ENCODE measurements at regions not wholly inside any gene's neighbourhood (a gene's known extent, or its start where the extent isn't known, plus 50 kb on each side); places are given as distances from the start of the nearest gene placed in this dataset.

GRCh38 chr4:104235967-104236366, 258.7 kb downstream of the CXXC4 start:
- FAIRE-seq = no peak
- Histone ChIP-seq H3K79me2 (ENCODE audit: control insufficient read depth, insufficient read depth, low read length) (no peaks in the 10 kb centered on the region), H3K9me1 (ENCODE audit: control insufficient read depth, insufficient read depth, low read length) (no peaks in the 10 kb centered on the region), H3K9ac (ENCODE audit: insufficient read depth in 1 of 2, low read depth in 2 of 2, low read length in 2 of 2) (no peak overlapping the region), H3K4me3 (no peak overlapping the region), H3K27ac (ENCODE audit: extremely low read depth, low read depth, low read length) (no peak overlapping the region), H2AFZ (ENCODE audit: low read depth, low read length) (no peak overlapping the region), H3K27me3 (ENCODE audit: control insufficient read depth in 2 of 2, insufficient read depth in 2 of 2, low read length in 2 of 2) (no peaks in the 10 kb centered on the region), H3K9me3 (replicated peaks; ENCODE audit: control insufficient read depth, insufficient read depth, low read depth, low read length) (no peaks in the 10 kb centered on the region), H3K36me3 (ENCODE audit: control insufficient read depth, insufficient read depth, low read length) (no peaks in the 10 kb centered on the region), H3K4me1 (replicated peaks in 1 of 2; ENCODE audit: control insufficient read depth in 2 of 2, insufficient read depth in 2 of 2, low read length in 2 of 2) (no peaks in the 10 kb centered on the region), H3K4me2 (ENCODE audit: insufficient read depth, low read length) (no peak overlapping the region), H4K20me1 (replicated peaks; ENCODE audit: control insufficient read depth, insufficient read depth, low read length) (no peaks in the 10 kb centered on the region)
- BruUV-seq (replicated peaks) = no TSS peak
- in situ Hi-C loops (cut with MboI) (no loop called here), intact Hi-C loops (cut with micrococcal nuclease) (no loop called here)
- CTCF ChIA-PET (ENCODE audit: low intra/inter-chr PET ratio) = no interaction called here
- no peak for ATAC-seq
- no peak for DNase-seq (ENCODE audit: extremely low read depth in 1 of 4, low spot score in 3 of 4)
- 0% methylated on average over 4 of the region's 4 CpGs for WGBS (ENCODE audit: insufficient coverage, low coverage, missing lambda C conversion rate)
- POLR2A ChIA-PET = no interaction called here
- TF ChIP-seq, protein P1, sequence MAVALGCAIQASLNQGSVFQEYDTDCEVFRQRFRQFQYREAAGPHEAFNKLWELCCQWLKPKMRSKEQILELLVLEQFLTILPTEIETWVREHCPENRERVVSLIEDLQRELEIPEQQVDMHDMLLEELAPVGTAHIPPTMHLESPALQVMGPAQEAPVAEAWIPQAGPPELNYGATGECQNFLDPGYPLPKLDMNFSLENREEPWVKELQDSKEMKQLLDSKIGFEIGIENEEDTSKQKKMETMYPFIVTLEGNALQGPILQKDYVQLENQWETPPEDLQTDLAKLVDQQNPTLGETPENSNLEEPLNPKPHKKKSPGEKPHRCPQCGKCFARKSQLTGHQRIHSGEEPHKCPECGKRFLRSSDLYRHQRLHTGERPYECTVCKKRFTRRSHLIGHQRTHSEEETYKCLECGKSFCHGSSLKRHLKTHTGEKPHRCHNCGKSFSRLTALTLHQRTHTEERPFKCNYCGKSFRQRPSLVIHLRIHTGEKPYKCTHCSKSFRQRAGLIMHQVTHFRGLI (CRISPR knock-in tag; IDR thresholded peaks at IDR 0.05) = no peak
- TF ChIP-seq, protein P2, sequence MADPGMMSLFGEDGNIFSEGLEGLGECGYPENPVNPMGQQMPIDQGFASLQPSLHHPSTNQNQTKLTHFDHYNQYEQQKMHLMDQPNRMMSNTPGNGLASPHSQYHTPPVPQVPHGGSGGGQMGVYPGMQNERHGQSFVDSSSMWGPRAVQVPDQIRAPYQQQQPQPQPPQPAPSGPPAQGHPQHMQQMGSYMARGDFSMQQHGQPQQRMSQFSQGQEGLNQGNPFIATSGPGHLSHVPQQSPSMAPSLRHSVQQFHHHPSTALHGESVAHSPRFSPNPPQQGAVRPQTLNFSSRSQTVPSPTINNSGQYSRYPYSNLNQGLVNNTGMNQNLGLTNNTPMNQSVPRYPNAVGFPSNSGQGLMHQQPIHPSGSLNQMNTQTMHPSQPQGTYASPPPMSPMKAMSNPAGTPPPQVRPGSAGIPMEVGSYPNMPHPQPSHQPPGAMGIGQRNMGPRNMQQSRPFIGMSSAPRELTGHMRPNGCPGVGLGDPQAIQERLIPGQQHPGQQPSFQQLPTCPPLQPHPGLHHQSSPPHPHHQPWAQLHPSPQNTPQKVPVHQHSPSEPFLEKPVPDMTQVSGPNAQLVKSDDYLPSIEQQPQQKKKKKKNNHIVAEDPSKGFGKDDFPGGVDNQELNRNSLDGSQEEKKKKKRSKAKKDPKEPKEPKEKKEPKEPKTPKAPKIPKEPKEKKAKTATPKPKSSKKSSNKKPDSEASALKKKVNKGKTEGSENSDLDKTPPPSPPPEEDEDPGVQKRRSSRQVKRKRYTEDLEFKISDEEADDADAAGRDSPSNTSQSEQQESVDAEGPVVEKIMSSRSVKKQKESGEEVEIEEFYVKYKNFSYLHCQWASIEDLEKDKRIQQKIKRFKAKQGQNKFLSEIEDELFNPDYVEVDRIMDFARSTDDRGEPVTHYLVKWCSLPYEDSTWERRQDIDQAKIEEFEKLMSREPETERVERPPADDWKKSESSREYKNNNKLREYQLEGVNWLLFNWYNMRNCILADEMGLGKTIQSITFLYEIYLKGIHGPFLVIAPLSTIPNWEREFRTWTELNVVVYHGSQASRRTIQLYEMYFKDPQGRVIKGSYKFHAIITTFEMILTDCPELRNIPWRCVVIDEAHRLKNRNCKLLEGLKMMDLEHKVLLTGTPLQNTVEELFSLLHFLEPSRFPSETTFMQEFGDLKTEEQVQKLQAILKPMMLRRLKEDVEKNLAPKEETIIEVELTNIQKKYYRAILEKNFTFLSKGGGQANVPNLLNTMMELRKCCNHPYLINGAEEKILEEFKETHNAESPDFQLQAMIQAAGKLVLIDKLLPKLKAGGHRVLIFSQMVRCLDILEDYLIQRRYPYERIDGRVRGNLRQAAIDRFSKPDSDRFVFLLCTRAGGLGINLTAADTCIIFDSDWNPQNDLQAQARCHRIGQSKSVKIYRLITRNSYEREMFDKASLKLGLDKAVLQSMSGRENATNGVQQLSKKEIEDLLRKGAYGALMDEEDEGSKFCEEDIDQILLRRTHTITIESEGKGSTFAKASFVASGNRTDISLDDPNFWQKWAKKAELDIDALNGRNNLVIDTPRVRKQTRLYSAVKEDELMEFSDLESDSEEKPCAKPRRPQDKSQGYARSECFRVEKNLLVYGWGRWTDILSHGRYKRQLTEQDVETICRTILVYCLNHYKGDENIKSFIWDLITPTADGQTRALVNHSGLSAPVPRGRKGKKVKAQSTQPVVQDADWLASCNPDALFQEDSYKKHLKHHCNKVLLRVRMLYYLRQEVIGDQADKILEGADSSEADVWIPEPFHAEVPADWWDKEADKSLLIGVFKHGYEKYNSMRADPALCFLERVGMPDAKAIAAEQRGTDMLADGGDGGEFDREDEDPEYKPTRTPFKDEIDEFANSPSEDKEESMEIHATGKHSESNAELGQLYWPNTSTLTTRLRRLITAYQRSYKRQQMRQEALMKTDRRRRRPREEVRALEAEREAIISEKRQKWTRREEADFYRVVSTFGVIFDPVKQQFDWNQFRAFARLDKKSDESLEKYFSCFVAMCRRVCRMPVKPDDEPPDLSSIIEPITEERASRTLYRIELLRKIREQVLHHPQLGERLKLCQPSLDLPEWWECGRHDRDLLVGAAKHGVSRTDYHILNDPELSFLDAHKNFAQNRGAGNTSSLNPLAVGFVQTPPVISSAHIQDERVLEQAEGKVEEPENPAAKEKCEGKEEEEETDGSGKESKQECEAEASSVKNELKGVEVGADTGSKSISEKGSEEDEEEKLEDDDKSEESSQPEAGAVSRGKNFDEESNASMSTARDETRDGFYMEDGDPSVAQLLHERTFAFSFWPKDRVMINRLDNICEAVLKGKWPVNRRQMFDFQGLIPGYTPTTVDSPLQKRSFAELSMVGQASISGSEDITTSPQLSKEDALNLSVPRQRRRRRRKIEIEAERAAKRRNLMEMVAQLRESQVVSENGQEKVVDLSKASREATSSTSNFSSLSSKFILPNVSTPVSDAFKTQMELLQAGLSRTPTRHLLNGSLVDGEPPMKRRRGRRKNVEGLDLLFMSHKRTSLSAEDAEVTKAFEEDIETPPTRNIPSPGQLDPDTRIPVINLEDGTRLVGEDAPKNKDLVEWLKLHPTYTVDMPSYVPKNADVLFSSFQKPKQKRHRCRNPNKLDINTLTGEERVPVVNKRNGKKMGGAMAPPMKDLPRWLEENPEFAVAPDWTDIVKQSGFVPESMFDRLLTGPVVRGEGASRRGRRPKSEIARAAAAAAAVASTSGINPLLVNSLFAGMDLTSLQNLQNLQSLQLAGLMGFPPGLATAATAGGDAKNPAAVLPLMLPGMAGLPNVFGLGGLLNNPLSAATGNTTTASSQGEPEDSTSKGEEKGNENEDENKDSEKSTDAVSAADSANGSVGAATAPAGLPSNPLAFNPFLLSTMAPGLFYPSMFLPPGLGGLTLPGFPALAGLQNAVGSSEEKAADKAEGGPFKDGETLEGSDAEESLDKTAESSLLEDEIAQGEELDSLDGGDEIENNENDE (IDR thresholded peaks at IDR 0.05; ENCODE audit: low read depth, low read length) = no peak
